Neutrophil (primary cell): ENCODE measurements at regions not wholly inside any gene's neighbourhood (a gene's known extent, or its start where the extent isn't known, plus 50 kb on each side); places are given as distances from the start of the nearest gene placed in this dataset.

Source experiments
- H3K27ac ChIP-seq: fragments of 200-600 bp; sonication (generic); 2 replicates; pipeline ENCODE4 v1.5.1; 2016; ENCODE audit warnings: mild to moderate bottlenecking, moderate library complexity
- H3K27me3 ChIP-seq: fragments of 200-600 bp; sonication (generic); 2 replicates; pipeline ENCODE4 v1.6.0; 2016; ENCODE audit warnings: mild to moderate bottlenecking
- H3K36me3 ChIP-seq: fragments of 200-600 bp; sonication (generic); 2 replicates; pipeline ENCODE4 v1.5.1; 2017
- H3K4me1 ChIP-seq, 2 experiments: fragments of 200-600 bp in 1 of 2; sonication (generic) in 1 of 2; 1 replicate in 1 of 2; 2 replicates in 1 of 2; pipeline versions ENCODE4 v1.5.1 to v1.6.1; 2013 to 2016; ENCODE audit warnings: low read depth in 1 of 2, low read length in 1 of 2, mild to moderate bottlenecking in 1 of 2, moderate library complexity in 1 of 2; ENCODE audit not compliant: control insufficient read depth in 1 of 2, insufficient read depth in 1 of 2
- H3K4me3 ChIP-seq, 2 experiments: fragments of 200-600 bp in 1 of 2; sonication (generic) in 1 of 2; 1 replicate in 1 of 2; 2 replicates in 1 of 2; pipeline ENCODE4 v1.5.1; 2013 to 2016; ENCODE audit warnings: low read depth in 1 of 2, low read length in 1 of 2, mild to moderate bottlenecking in 1 of 2, moderate library complexity in 1 of 2
- H3K9me3 ChIP-seq: fragments of 200-600 bp; sonication (generic); 2 replicates; pipeline ENCODE4 v1.5.1; 2016
- CTCF ChIP-seq: fragments of 200-600 bp; sonication (generic); IDR thresholded peaks from 2 replicates; pipeline ENCODE4 v1.5.1; 2016; ENCODE audit warnings: antibody characterized with exemption

- no peaks in the 10 kb centered on the region for H3K27me3 ChIP-seq
- no peak overlapping the region for H3K27ac ChIP-seq
- no peak overlapping the region for H3K4me3 ChIP-seq
- no peaks in the 10 kb centered on the region for H3K9me3 ChIP-seq
- H3K36me3 ChIP-seq: no peaks in the 10 kb centered on the region
- TF ChIP-seq CTCF: no peak
- no peaks in the 10 kb centered on the region for H3K4me1 ChIP-seq
These were observed 503.6 kb upstream of the MYT1L start for GRCh38 chr2:2834516-2835254.

GRCh38 chr2:2834105-2834504 lies 503.0 kb upstream of the MYT1L start:
- no peak overlapping the region for H3K4me3 ChIP-seq
- no peaks in the 10 kb centered on the region for H3K27me3 ChIP-seq
- no peaks in the 10 kb centered on the region for H3K9me3 ChIP-seq
- no peaks in the 10 kb centered on the region for H3K4me1 ChIP-seq
- H3K27ac ChIP-seq: no peak overlapping the region
- TF ChIP-seq CTCF: no peak
- H3K36me3 ChIP-seq: no peaks in the 10 kb centered on the region

GRCh38 chr2:2832657-2833056 lies 501.6 kb upstream of the MYT1L start:
- no peaks in the 10 kb centered on the region for H3K4me1 ChIP-seq
- no peak overlapping the region for H3K27ac ChIP-seq
- H3K9me3 ChIP-seq: no peaks in the 10 kb centered on the region
- no peaks in the 10 kb centered on the region for H3K36me3 ChIP-seq
- no peaks in the 10 kb centered on the region for H3K27me3 ChIP-seq
- no peak for TF ChIP-seq CTCF
- no peak overlapping the region for H3K4me3 ChIP-seq

GRCh38 chr2:2831633-2832032 lies 500.6 kb upstream of the MYT1L start:
- Histone ChIP-seq H3K4me1 (no peaks in the 10 kb centered on the region), H3K36me3 (no peaks in the 10 kb centered on the region), H3K27me3 (no peaks in the 10 kb centered on the region), H3K27ac (no peak overlapping the region), H3K9me3 (no peaks in the 10 kb centered on the region), H3K4me3 (no peak overlapping the region)
- TF ChIP-seq CTCF: no peak

GRCh38 chr2:2830576-2830975 lies 499.5 kb upstream of the MYT1L start:
- Histone ChIP-seq H3K36me3 (no peaks in the 10 kb centered on the region), H3K9me3 (no peaks in the 10 kb centered on the region), H3K27ac (no peak overlapping the region), H3K27me3 (no peaks in the 10 kb centered on the region), H3K4me3 (no peak overlapping the region), H3K4me1 (no peaks in the 10 kb centered on the region)
- TF ChIP-seq CTCF: no peak
